SHP77 treated with DMSO at 0.1 percent for 48 hours (cell line): ENCODE measurements at regions not wholly inside any gene's neighbourhood (a gene's known extent, or its start where the extent isn't known, plus 50 kb on each side); places are given as distances from the start of the nearest gene placed in this dataset.

Experiments
- DNase-seq: peaks from one replicate; lab custom pipeline; 2025; lab: John Stamatoyannopoulos, UW

- no peak for DNase-seq
Measured at GRCh38 chr4:54988655-54989054, 136.7 kb downstream of the KDR start.

- DNase-seq: no peak
Measured at GRCh38 chr4:54986095-54986846, 139.1 kb downstream of the KDR start.

- DNase-seq: no peak
Measured at GRCh38 chr4:54976682-54977081, 148.7 kb downstream of the KDR start.

GRCh38 chr4:54976031-54976430, 149.4 kb downstream of the KDR start:
- DNase-seq: no peak

- DNase-seq: no peak
Measured at GRCh38 chr4:54973784-54974183, 151.6 kb downstream of the KDR start.

GRCh38 chr4:54971474-54971950, 153.9 kb downstream of the KDR start:
- DNase-seq: peak; percentile 81

- no peak for DNase-seq
Measured at GRCh38 chr4:54967289-54967688, 158.1 kb downstream of the KDR start.

GRCh38 chr4:54961357-54961975, 163.9 kb downstream of the KDR start:
- peak; percentile 45 for DNase-seq

GRCh38 chr4:54959651-54960116, 165.7 kb downstream of the KDR start:
- DNase-seq: no peak

GRCh38 chr4:54959131-54959530, 166.3 kb downstream of the KDR start:
- DNase-seq: no peak

- DNase-seq: no peak
Measured at GRCh38 chr4:54958236-54958635, 167.2 kb downstream of the KDR start.

- DNase-seq: no peak
Measured at GRCh38 chr4:54954656-54955388, 170.6 kb downstream of the KDR start.

- peak; percentile 95 for DNase-seq
Measured at GRCh38 chr4:54946741-54947140, 178.7 kb downstream of the KDR start.

GRCh38 chr4:54945838-54946237, 179.6 kb downstream of the KDR start:
- peak; percentile 62 for DNase-seq

- DNase-seq: no peak
Measured at GRCh38 chr4:54942721-54943120, 182.7 kb downstream of the KDR start.

GRCh38 chr4:54941994-54942552, 183.3 kb downstream of the KDR start:
- peak; percentile 66 for DNase-seq

GRCh38 chr4:54940996-54941865, 184.2 kb downstream of the KDR start:
- DNase-seq: no peak

GRCh38 chr4:54937501-54937900, 187.9 kb downstream of the KDR start:
- DNase-seq: no peak

- no peak for DNase-seq
Measured at GRCh38 chr4:54933579-54933978, 191.8 kb downstream of the KDR start.

GRCh38 chr4:54930226-54930625, 195.2 kb downstream of the KDR start:
- no peak for DNase-seq

- peak; percentile 76 for DNase-seq
Measured at GRCh38 chr4:54929459-54929858, 195.9 kb downstream of the KDR start.
